Neuronal stem cell (in vitro differentiated cells): ENCODE measurements at regions not wholly inside any gene's neighbourhood (a gene's known extent, or its start where the extent isn't known, plus 50 kb on each side); places are given as distances from the start of the nearest gene placed in this dataset.

Source experiments
- DNase-seq: peaks from one replicate; pipeline ENCODE4 v3.0.0-alpha.2; 2013; ENCODE audit warnings: low spot score
- H2AFZ ChIP-seq: one replicate; pipeline ENCODE4 v1.6.1; 2013; ENCODE audit warnings: mild to moderate bottlenecking, low read length, inconsistent platforms
- H2AK5ac ChIP-seq: 2 replicates; pipeline ENCODE4 v1.6.1; 2013; ENCODE audit warnings: low read depth, mild to moderate bottlenecking, inconsistent platforms, low read length, moderate library complexity, mixed read lengths
- H2BK120ac ChIP-seq: 2 replicates; pipeline ENCODE4 v1.6.1; 2013; ENCODE audit warnings: low read depth, mild to moderate bottlenecking, inconsistent platforms, low read length, moderate library complexity, mixed read lengths
- H2BK12ac ChIP-seq: one replicate; pipeline ENCODE4 v1.6.1; 2013; ENCODE audit warnings: low read length, inconsistent platforms
- H2BK15ac ChIP-seq: 2 replicates; pipeline ENCODE4 v1.6.1; 2013; ENCODE audit warnings: mild to moderate bottlenecking, low read length, inconsistent platforms, mixed read lengths
- H2BK5ac ChIP-seq: one replicate; pipeline ENCODE4 v1.6.1; 2013; ENCODE audit warnings: inconsistent platforms, mild to moderate bottlenecking, low read length, moderate library complexity
- H3K14ac ChIP-seq: one replicate; pipeline ENCODE4 v1.6.1; 2013; ENCODE audit warnings: low read length, inconsistent platforms
- H3K18ac ChIP-seq: 2 replicates; pipeline ENCODE4 v1.6.1; 2013; ENCODE audit warnings: low read length, inconsistent platforms
- H3K23ac ChIP-seq: 2 replicates; pipeline ENCODE4 v1.6.1; 2013; ENCODE audit warnings: low read depth, mild to moderate bottlenecking, mixed read lengths, low read length, inconsistent platforms; ENCODE audit not compliant: poor library complexity
- H3K27ac ChIP-seq: replicated peaks from 3 replicates; pipeline ENCODE4 v1.5.1; 2013; ENCODE audit warnings: low read length, inconsistent platforms
- H3K27me3 ChIP-seq, 3 experiments: 2 replicates each; pipeline ENCODE4 v1.6.1; 2013; ENCODE audit warnings: low read length in 3 of 3, mild to moderate bottlenecking in 2 of 3, inconsistent platforms in 1 of 3, low read depth in 1 of 3, mixed read lengths in 1 of 3, moderate library complexity in 1 of 3; ENCODE audit not compliant: control insufficient read depth in 3 of 3, insufficient read depth in 3 of 3
- H3K36me3 ChIP-seq, 2 donors: replicated peaks in 1 of 2; 2 replicates each; pipeline ENCODE4 v1.6.1; 2013; ENCODE audit warnings: low read length in 2 of 2; ENCODE audit not compliant: control insufficient read depth in 2 of 2, insufficient read depth in 2 of 2
- H3K4ac ChIP-seq: 2 replicates; pipeline ENCODE4 v1.6.1; 2013; ENCODE audit warnings: inconsistent platforms, mild to moderate bottlenecking, low read length, moderate library complexity
- H3K4me1 ChIP-seq, 2 donors: 1 replicate in 1 of 2; 2 replicates in 1 of 2; pipeline ENCODE4 v1.6.1; 2013; ENCODE audit warnings: low read length in 2 of 2, low read depth in 1 of 2; ENCODE audit not compliant: control insufficient read depth in 2 of 2, insufficient read depth in 1 of 2
- H3K4me2 ChIP-seq: one replicate; pipeline ENCODE4 v1.6.1; 2013; ENCODE audit warnings: mild to moderate bottlenecking, low read length, inconsistent platforms; ENCODE audit not compliant: insufficient read depth, poor library complexity, severe bottlenecking
- H3K4me3 ChIP-seq, 2 donors: 2 replicates each; pipeline ENCODE4 v1.5.1; 2013; ENCODE audit warnings: low read length in 2 of 2, mild to moderate bottlenecking in 2 of 2, inconsistent platforms in 1 of 2, moderate library complexity in 1 of 2
- H3K79me1 ChIP-seq: one replicate; pipeline ENCODE4 v1.6.1; 2013; ENCODE audit warnings: low read depth, mild to moderate bottlenecking, inconsistent platforms, low read length, moderate library complexity
- H3K9ac ChIP-seq: one replicate; pipeline ENCODE4 v1.6.1; 2013; ENCODE audit warnings: mild to moderate bottlenecking, low read depth, low read length, inconsistent platforms; ENCODE audit not compliant: poor library complexity
- H3K9me3 ChIP-seq, 2 donors: replicated peaks in 1 of 2; 2 replicates each; pipeline versions ENCODE3 to v1.6.1; 2013; ENCODE audit warnings: low read length in 2 of 2, mild to moderate bottlenecking in 2 of 2, inconsistent platforms in 1 of 2, low read depth in 1 of 2, mixed read lengths in 1 of 2, moderate library complexity in 1 of 2; ENCODE audit not compliant: control insufficient read depth in 2 of 2, insufficient read depth in 1 of 2
- H4K8ac ChIP-seq: one replicate; pipeline ENCODE4 v1.6.1; 2013; ENCODE audit warnings: low read depth, mild to moderate bottlenecking, inconsistent platforms, low read length, moderate library complexity
- H4K91ac ChIP-seq: one replicate; pipeline ENCODE4 v1.6.1; 2013; ENCODE audit warnings: low read length, low read depth, mild to moderate bottlenecking, inconsistent platforms; ENCODE audit not compliant: poor library complexity
- WGBS, 2 donors: extraction: QIAGEN DNeasy Blood & Tissue Kit; methylation state at CpG; one replicate each; pipeline ENCODE4 v1.1.7; 2013; ENCODE audit warnings: missing lambda C conversion rate in 2 of 2, mixed read lengths in 1 of 2; ENCODE audit not compliant: insufficient read length in 2 of 2, insufficient replicate concordance in 1 of 2; ENCODE audit errors: extremely low coverage in 2 of 2; 5-methylcytosine and 5-hydroxymethylcytosine counted together

- H3K4ac ChIP-seq, result no peak overlapping the region
- no peak overlapping the region for H4K8ac ChIP-seq
- H3K4me3 ChIP-seq, result no peak overlapping the region
- H3K36me3 ChIP-seq, result no peaks in the 10 kb centered on the region
- no peak overlapping the region for H4K91ac ChIP-seq
- no peak overlapping the region for H3K18ac ChIP-seq
- no peaks in the 10 kb centered on the region for H3K4me1 ChIP-seq
- no CpG with 5 or more reads among the region's 2 CpGs for WGBS, 2 donors
- H3K23ac ChIP-seq, result no peak overlapping the region
- H3K27ac ChIP-seq, result no peak overlapping the region
- H2AFZ ChIP-seq, result no peak overlapping the region
- no peaks in the 10 kb centered on the region for H3K27me3 ChIP-seq
- no peak overlapping the region for H2AK5ac ChIP-seq
- no peak overlapping the region for H2BK120ac ChIP-seq
- H3K9ac ChIP-seq, result no peak overlapping the region
- H2BK12ac ChIP-seq, result no peak overlapping the region
- peaks cover 2% of the 10 kb centered on the region for H3K79me1 ChIP-seq
- no peak overlapping the region for H3K4me2 ChIP-seq
- H3K14ac ChIP-seq, result no peak overlapping the region
- DNase-seq, result no peak
- no peak overlapping the region for H2BK5ac ChIP-seq
- no peak overlapping the region for H2BK15ac ChIP-seq
- no peaks in the 10 kb centered on the region for H3K9me3 ChIP-seq
Observed at GRCh38 chr6:40320947-40321346, 266.2 kb downstream of the LRFN2 start.

- H3K27me3 ChIP-seq, result no peaks in the 10 kb centered on the region
- no peaks in the 10 kb centered on the region for H3K4me1 ChIP-seq
- no peak overlapping the region for H3K9ac ChIP-seq
- H3K23ac ChIP-seq, result no peak overlapping the region
- H3K4me3 ChIP-seq, result no peak overlapping the region
- H2AK5ac ChIP-seq, result no peak overlapping the region
- no peak overlapping the region for H2AFZ ChIP-seq
- no peak overlapping the region for H2BK15ac ChIP-seq
- H3K18ac ChIP-seq, result no peak overlapping the region
- no peak overlapping the region for H3K27ac ChIP-seq
- no peak overlapping the region for H3K4me2 ChIP-seq
- H2BK5ac ChIP-seq, result no peak overlapping the region
- H2BK12ac ChIP-seq, result no peak overlapping the region
- H3K9me3 ChIP-seq, result no peaks in the 10 kb centered on the region
- no peak overlapping the region for H4K91ac ChIP-seq
- no peak overlapping the region for H2BK120ac ChIP-seq
- no peak overlapping the region for H3K14ac ChIP-seq
- WGBS, 2 donors, result no CpG with 5 or more reads among the region's 3 CpGs
- H4K8ac ChIP-seq, result no peak overlapping the region
- no peak for DNase-seq
- no peak overlapping the region for H3K4ac ChIP-seq
- no peaks in the 10 kb centered on the region for H3K36me3 ChIP-seq
- H3K79me1 ChIP-seq, result peaks cover 2% of the 10 kb centered on the region
Observed at GRCh38 chr6:40320441-40320840, 266.7 kb downstream of the LRFN2 start.

DNA sequence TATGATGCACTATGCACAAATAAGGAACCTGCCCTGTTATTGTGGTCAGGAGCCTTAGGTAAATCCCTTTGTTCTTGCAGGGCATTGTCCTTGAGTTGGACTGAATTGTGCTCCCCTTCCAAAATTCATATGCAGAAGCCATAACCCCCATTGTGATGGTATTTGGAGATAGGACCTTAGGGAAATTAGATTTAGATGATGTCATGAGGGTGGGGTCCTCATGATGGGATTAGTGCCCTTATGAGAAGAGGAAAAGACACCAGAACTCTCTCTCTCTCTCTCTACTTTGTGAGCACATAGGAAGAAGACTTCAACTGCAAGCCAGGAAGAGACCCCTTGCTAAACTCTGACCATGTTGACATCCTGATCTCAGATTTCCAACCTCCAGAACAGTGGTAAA, 268.0 kb downstream of the LRFN2 start:
- Histone ChIP-seq H3K4me3 (no peak overlapping the region), H2BK15ac (no peak overlapping the region), H3K79me1 (peaks cover 2% of the 10 kb centered on the region), H3K23ac (no peak overlapping the region), H3K27me3 (peaks cover 0 to 3% (median 0%) of the 10 kb centered on the region in 3 experiments), H2BK5ac (no peak overlapping the region), H3K18ac (no peak overlapping the region), H3K27ac (no peak overlapping the region), H2AK5ac (no peak overlapping the region), H4K91ac (no peak overlapping the region), H3K36me3 (no peaks in the 10 kb centered on the region), H3K4me2 (no peak overlapping the region), H3K9me3 (no peaks in the 10 kb centered on the region), H2AFZ (no peak overlapping the region), H4K8ac (no peak overlapping the region), H3K4ac (no peak overlapping the region), H3K9ac (no peak overlapping the region), H2BK120ac (no peak overlapping the region), H3K4me1 (no peaks in the 10 kb centered on the region), H3K14ac (no peak overlapping the region), H2BK12ac (no peak overlapping the region)
- DNase-seq, result no peak

DNA sequence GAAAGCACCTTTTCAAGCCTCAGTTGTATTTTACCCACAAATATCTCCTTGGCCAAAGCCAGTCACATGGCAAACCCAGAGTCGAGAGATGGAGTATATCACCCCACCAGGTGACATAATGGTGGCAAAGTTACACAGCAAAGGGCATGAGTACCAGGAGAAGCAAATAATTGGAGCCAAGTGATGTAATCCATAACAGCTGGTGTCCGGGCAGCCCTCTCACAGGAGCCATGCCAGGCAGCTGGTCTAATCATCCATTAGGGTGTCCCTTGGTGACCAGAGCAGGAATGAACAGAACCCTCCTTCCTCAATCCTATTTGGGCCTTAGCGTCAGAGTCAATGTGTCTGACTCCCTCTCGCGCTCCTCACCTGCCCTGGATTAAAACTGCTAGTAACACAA, 272.1 kb downstream of the LRFN2 start:
- Histone ChIP-seq H3K27ac (no peak overlapping the region), H3K79me1 (peaks cover 2% of the 10 kb centered on the region), H2AFZ (no peak overlapping the region), H3K23ac (no peak overlapping the region), H2BK120ac (no peak overlapping the region), H4K91ac (no peak overlapping the region), H2BK15ac (no peak overlapping the region), H3K9me3 (no peaks in the 10 kb centered on the region), H3K27me3 (peaks cover 0 to 9% (median 0%) of the 10 kb centered on the region in 3 experiments), H4K8ac (no peak overlapping the region), H3K4me2 (no peak overlapping the region), H2BK5ac (no peak overlapping the region), H3K36me3 (no peaks in the 10 kb centered on the region), H3K9ac (no peak overlapping the region), H3K4me3 (no peak overlapping the region), H2BK12ac (no peak overlapping the region), H3K14ac (no peak overlapping the region), H3K18ac (no peak overlapping the region), H2AK5ac (no peak overlapping the region), H3K4me1 (no peaks in the 10 kb centered on the region), H3K4ac (no peak overlapping the region)
- WGBS, 2 donors, result no CpG with 5 or more reads among the region's 5 CpGs
- no peak for DNase-seq
